Skeletal muscle cell (primary cell): ENCODE measurements at regions not wholly inside any gene's neighbourhood (a gene's known extent, or its start where the extent isn't known, plus 50 kb on each side); places are given as distances from the start of the nearest gene placed in this dataset.

Source experiments
- DNase-seq: peaks from one replicate; pipeline ENCODE4 v3.0.0-alpha.2; 2010; ENCODE audit warnings: low read depth
- H3K4me3 ChIP-seq: 2 replicates; pipeline ENCODE4 v1.5.1; 2011; ENCODE audit warnings: low read depth, mild to moderate bottlenecking, control low read depth, low read length, moderate library complexity

- no peak overlapping the region for H3K4me3 ChIP-seq
- no peak for DNase-seq
Observed at GRCh38 chr2:173578404-173579107, 223.9 kb downstream of the CDCA7 start.

DNA sequence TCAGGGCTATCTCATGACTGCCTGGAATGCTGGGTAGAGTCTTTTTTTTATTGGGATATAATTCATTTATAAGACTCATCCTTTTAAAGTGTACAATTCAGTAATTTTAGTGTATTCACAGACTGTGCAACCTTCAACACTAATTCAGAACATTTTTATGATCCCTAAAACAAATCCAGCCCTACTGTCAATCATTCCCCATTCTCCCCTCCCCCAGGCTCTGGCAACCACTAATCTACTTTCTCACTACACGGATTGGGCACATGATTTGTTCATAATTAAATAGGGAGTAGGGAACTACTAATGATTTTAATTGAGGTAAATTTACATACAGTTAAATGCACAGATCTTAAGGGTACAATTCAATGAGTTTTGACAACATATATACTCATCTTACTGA, 225.7 kb downstream of the CDCA7 start:
- no peak for DNase-seq
- H3K4me3 ChIP-seq: no peak overlapping the region

DNA sequence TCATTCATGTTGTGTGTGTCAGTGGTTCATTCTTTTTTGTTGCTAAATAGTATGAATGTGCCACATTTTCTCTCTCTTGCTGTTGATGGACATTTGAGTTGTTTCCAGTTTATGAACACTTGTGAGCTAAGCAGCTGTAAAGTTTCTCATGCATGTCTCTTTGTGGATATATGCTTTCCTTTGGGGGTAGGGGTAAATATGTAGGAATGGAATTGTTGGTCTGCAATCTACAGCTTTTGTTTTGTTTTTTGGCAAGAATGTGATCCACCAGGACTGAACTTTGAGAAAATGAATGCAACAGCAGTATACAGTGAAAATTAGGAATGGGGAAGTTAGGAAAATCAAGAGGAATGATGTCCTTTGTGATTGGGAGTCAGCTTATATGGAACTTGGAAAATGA, 226.3 kb downstream of the CDCA7 start:
- DNase-seq: no peak
- H3K4me3 ChIP-seq: no peak overlapping the region

- no peak for DNase-seq
- H3K4me3 ChIP-seq: no peak overlapping the region
Observed at GRCh38 chr2:173583196-173583595, 228.5 kb downstream of the CDCA7 start.

GRCh38 chr2:173584000-173584399, 229.3 kb downstream of the CDCA7 start:
- no peak overlapping the region for H3K4me3 ChIP-seq
- DNase-seq: no peak

GRCh38 chr2:173584676-173585458, 230.2 kb downstream of the CDCA7 start:
- no peak overlapping the region for H3K4me3 ChIP-seq
- no peak for DNase-seq

- H3K4me3 ChIP-seq: no peak overlapping the region
- DNase-seq: no peak
Observed at GRCh38 chr2:173588931-173589369, 234.3 kb downstream of the CDCA7 start.

DNA sequence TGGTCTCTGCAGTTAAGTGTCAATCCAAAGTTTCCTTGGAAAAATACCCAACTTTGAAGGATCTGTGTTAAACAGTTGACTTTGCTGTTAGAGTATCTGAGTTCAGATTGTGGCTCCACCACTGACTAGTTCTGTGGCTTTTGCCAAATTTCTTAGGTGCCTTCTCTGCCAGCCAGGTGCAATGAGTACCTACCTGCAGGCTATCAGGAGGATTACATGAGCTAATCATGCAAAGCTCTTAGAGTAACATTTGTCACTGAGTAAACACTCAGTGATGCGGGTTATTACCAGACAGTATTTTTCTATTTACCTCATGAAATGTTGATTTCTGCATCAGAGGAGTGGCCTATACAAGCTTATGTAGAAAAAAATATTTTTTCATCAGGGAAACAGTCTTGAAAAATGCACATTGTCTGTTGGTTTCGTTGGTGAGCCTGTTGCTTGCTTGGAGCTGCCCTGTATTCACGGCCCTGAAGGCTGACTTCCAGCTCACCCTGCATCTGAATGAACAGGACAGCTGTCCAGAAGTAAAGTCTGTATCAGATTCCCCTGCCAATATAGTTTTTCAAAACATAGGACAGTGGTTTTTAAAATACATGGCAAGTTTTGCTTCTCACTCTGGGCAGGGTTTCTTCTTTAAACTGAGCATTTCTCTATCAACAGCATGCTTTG, 235.1 kb downstream of the CDCA7 start:
- DNase-seq: no peak
- H3K4me3 ChIP-seq: no peak overlapping the region

GRCh38 chr2:173590276-173590861, 235.7 kb downstream of the CDCA7 start:
- DNase-seq: peak; percentile 96
- no peak overlapping the region for H3K4me3 ChIP-seq

- no peak for DNase-seq
- no peak overlapping the region for H3K4me3 ChIP-seq
Observed at GRCh38 chr2:173593109-173593508, 238.4 kb downstream of the CDCA7 start.

- no peak overlapping the region for H3K4me3 ChIP-seq
- DNase-seq: no peak
Observed at GRCh38 chr2:173596244-173596643, 241.6 kb downstream of the CDCA7 start.

DNA sequence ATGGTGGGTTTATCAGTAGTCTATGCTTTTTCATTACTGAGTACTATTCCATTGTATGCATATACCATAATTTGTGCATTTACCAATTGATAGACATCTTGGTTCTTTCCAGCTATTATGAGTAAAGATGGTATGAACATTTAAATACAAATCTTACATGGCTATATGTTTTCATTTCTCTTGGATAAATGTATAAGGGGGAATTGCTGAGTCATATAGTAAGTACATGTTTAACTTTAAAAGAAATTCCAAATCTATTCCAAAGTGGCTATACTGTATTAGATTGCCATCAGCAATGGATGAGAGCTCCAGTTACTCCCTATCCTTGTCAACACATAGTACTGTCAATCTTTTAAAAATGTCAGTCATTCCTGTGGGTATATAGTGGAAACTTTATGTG, 243.9 kb downstream of the CDCA7 start:
- no peak overlapping the region for H3K4me3 ChIP-seq
- no peak for DNase-seq

- H3K4me3 ChIP-seq: no peak overlapping the region
- no peak for DNase-seq
Observed at GRCh38 chr2:173599821-173600359, 245.2 kb downstream of the CDCA7 start.

DNA sequence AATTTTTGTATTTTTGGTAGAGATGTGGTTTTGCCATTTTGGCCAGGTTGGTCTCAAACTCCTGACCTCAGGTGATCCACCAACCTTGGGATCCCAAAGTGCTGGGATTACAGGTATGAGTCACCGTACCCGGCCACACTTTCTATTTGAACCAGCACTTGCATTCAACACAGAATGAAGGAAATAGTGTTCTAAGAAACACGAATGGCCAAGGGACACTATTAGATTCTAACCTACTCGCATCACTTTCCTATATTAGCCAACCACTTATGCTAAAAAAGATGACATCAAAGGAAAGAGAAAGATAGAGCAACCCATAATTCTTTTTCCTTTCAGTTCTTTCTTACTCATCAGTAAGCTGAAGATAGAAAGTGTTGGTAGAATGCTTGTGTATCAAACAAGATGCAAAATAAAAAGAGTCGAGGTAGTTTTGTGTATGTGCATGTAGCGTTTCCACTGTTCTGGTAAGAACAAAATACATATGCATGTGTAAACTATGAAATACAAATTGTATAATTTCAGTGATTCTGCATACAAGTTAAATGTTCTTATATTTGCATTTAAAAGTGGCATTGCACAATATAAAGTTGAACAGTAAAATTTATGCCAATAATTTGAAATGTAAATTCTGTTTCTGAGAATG, 247.6 kb downstream of the CDCA7 start:
- DNase-seq: no peak

GRCh38 chr2:173605994-173606393, 251.3 kb downstream of the CDCA7 start:
- no peak for DNase-seq
- no peak overlapping the region for H3K4me3 ChIP-seq

More for the DNA sequence above, 247.6 kb downstream of the CDCA7 start:
- H3K4me3 ChIP-seq: no peak overlapping the region

DNA sequence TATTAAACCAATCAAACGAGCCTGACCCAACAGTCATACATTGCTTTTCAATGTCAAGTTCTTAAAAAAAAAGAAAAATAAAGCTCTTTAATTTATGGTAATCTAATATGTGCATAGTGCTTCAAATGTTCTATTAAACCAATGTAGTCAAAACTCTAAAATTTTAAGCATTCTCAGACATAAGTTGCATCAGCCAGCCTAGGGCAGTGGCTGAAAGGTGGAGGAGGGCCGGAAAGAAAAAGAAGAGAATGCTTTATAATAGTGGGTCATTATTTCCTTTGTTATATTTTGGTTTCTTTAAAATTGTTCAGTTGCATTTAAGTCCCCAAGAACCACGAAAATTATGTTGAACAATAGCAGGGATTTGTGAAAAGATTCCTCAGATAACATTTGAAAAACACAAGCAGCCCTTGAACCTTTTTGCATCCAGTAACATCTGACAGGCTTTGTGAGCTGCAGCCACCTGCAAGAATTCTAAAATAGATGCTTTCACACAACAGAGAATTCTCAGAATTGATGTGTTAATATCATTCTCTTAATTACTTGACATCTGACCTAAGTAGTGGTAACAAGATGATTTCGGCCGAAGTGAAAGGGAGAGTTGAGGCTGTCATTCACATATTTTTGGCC, 252.1 kb downstream of the CDCA7 start:
- no peak for DNase-seq
- H3K4me3 ChIP-seq: no peak overlapping the region

DNA sequence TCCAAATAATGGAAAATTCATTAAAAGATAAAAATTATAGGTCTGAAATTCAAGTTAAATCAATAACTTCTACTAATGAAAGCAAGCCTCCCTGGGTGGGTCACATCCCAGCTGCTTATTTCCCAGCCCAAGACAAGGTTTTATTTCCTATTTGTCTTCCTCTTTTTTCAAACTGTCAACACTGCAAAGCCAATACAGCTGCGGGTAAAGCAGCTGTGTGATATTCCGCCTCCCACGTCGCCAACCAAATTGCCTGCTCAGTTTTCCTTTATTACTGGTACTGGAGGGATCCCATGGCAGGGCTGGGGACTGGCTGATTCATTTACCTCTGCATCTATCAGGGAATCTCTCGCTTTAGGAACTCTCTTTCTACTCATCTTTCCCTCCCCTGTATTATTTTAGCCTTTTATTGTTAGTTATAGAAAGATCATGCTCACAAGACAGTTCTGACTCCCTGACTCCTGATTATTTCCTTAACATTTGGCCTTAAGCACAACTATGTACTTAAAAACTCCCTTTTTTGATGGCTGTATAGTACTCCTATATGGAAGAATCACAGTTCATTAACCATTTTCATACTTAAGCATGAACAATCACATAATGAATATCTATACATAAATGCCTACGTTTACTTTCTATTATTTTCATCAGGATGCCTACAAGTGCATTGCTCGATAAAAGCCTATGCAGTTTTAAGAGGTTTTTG, 253.1 kb downstream of the CDCA7 start:
- DNase-seq: no peak
- H3K4me3 ChIP-seq: no peak overlapping the region

- no peak for DNase-seq
- H3K4me3 ChIP-seq: no peak overlapping the region
Observed at GRCh38 chr2:173611121-173611520, 256.4 kb downstream of the CDCA7 start.
